HepG2 (cell line): ENCODE measurements at regions not wholly inside any gene's neighbourhood (a gene's known extent, or its start where the extent isn't known, plus 50 kb on each side); places are given as distances from the start of the nearest gene placed in this dataset.

Experiments used
- ATAC-seq: fragments of 200-7000 bp; cut with Tn5 transposase; 3 replicates; pipeline ENCODE4 v1.9.1; 2020; ENCODE audit warnings: mild to moderate bottlenecking, moderate library complexity
- BruUV-seq: library from RNA; stranded (reverse); fragments of 400-500 nt; replicated peaks from 2 replicates; lab custom pipeline; 2021; lab: Mats Ljungman, UMichigan
- CTCF ChIA-PET: fragments of 300-600 bp; formaldehyde crosslinking; extraction: SDS; loops from one replicate; lab custom pipeline; 2021; ENCODE audit warnings: low total read pairs, inconsistent platforms, low intra/inter-chr PET ratio; lab: Yijun Ruan, JAX
- POLR2A ChIA-PET: fragments of 350-600 bp; sonication (Branson Sonifier 250); formaldehyde crosslinking; loops from one replicate; lab custom pipeline; 2020; ENCODE audit warnings: antibody characterized with exemption, inconsistent platforms; lab: Yijun Ruan, JAX
- DNase-seq: peaks from one replicate; pipeline ENCODE4 v3.0.0-alpha.2; 2015; ENCODE audit warnings: low spot score
- FAIRE-seq: peaks from 3 replicates; lab custom pipeline; 2011; peaks lifted over from hg19 to GRCh38; lab: Jason Lieb, UNC
- H2AFZ ChIP-seq: one replicate; pipeline ENCODE4 v1.6.1; 2011; ENCODE audit warnings: low read length, inconsistent platforms
- H3K27ac ChIP-seq: fragments of 300-600 bp; 3 replicates; pipeline ENCODE4 v1.8.0; 2011; ENCODE audit warnings: mixed run types, mild to moderate bottlenecking, mixed read lengths, low read length, inconsistent platforms; ENCODE audit not compliant: insufficient read depth; ENCODE audit errors: extremely low read length
- H3K27me3 ChIP-seq, 2 experiments: fragments of 200-600 bp in 1 of 2; 2 replicates in 1 of 2; 3 replicates in 1 of 2; pipeline versions ENCODE4 v1.6.0 to v1.8.0; 2011; ENCODE audit warnings: low read length in 2 of 2, mild to moderate bottlenecking in 2 of 2, moderate library complexity in 2 of 2, inconsistent platforms in 1 of 2; ENCODE audit not compliant: insufficient read depth in 2 of 2, control insufficient read depth in 1 of 2
- H3K36me3 ChIP-seq, 2 experiments: fragments of 200-600 bp in 1 of 2; replicated peaks in 1 of 2; 2 replicates in 1 of 2; 3 replicates in 1 of 2; pipeline versions ENCODE4 v1.5.1 to v1.8.0; 2011; ENCODE audit warnings: low read length in 2 of 2, inconsistent platforms in 1 of 2; ENCODE audit not compliant: insufficient read depth in 2 of 2, control insufficient read depth in 1 of 2
- H3K4me1 ChIP-seq: 2 replicates; pipeline ENCODE4 v1.5.1; 2012; ENCODE audit warnings: low read length, inconsistent platforms; ENCODE audit not compliant: insufficient read depth
- H3K4me2 ChIP-seq: 2 replicates; pipeline ENCODE4 v1.6.0; 2011; ENCODE audit warnings: low read depth, low read length, inconsistent platforms
- H3K4me3 ChIP-seq, 3 experiments: fragments of 200-600 bp in 1 of 3; sonication (generic), shearing (Covaris generic) in 1 of 3; replicated peaks in 1 of 3; 2 replicates each; pipeline ENCODE4 v1.5.1; 2011 to 2016; ENCODE audit warnings: low read length in 3 of 3, inconsistent platforms in 2 of 3, low read depth in 2 of 3, mild to moderate bottlenecking in 2 of 3, control low read depth in 1 of 3, mixed read lengths in 1 of 3; ENCODE audit not compliant: insufficient read depth in 1 of 3
- H3K79me2 ChIP-seq: one replicate; pipeline ENCODE4 v1.6.1; 2011; ENCODE audit warnings: low read length, inconsistent platforms; ENCODE audit not compliant: insufficient read depth
- H3K9ac ChIP-seq: 2 replicates; pipeline ENCODE4 v1.6.0; 2011; ENCODE audit warnings: mild to moderate bottlenecking, low read depth, low read length, inconsistent platforms; ENCODE audit not compliant: insufficient read depth
- H3K9me3 ChIP-seq: 2 replicates; pipeline ENCODE4 v1.5.1; 2012; ENCODE audit warnings: mild to moderate bottlenecking, low read length
- H4K20me1 ChIP-seq: 2 replicates; pipeline ENCODE4 v1.6.0; 2011; ENCODE audit warnings: inconsistent platforms, mild to moderate bottlenecking, low read length, moderate library complexity; ENCODE audit not compliant: insufficient read depth
- FOXA3 ChIP-seq: IDR thresholded peaks from 2 replicates; pipeline ENCODE4 v1.6.1; 2016; ENCODE audit warnings: missing genetic modification reagents, missing compliant biosample characterization
- HCFC1 ChIP-seq: fragments of 150-350 bp; IDR thresholded peaks from 2 replicates; pipeline ENCODE4 v1.6.1; 2014; ENCODE audit warnings: low read depth, low read length
- HDAC2 ChIP-seq: sonication (generic); formaldehyde crosslinking; IDR thresholded peaks from 2 replicates; pipeline ENCODE4 v1.4.0; 2020; ENCODE audit warnings: missing genetic modification reagents
- IKZF4 ChIP-seq: sonication (generic); formaldehyde crosslinking; IDR thresholded peaks from 2 replicates; pipeline ENCODE4 v1.5.1; 2020; ENCODE audit warnings: borderline replicate concordance, mild to moderate bottlenecking, low read depth, missing genetic modification reagents; ENCODE audit errors: not compliant biosample characterization
- KDM1A ChIP-seq: IDR thresholded peaks from 2 replicates; pipeline ENCODE4 v1.6.1; 2016; ENCODE audit warnings: missing compliant biosample characterization
- NR2F6 ChIP-seq, 2 experiments: IDR thresholded peaks; 2 replicates each; pipeline ENCODE4 v1.6.1; 2016; ENCODE audit warnings: antibody characterized with exemption in 1 of 2, mild to moderate bottlenecking in 1 of 2
- RAD21 ChIP-seq: fragments of 450-650 bp; formaldehyde crosslinking; IDR thresholded peaks from 2 replicates; pipeline ENCODE4 v1.5.0; 2020; ENCODE audit warnings: mild to moderate bottlenecking
- SATB2 ChIP-seq: sonication (generic); formaldehyde crosslinking; IDR thresholded peaks from 2 replicates; pipeline ENCODE4 v1.5.0; 2020; ENCODE audit warnings: missing genetic modification reagents
- SNRNP70 ChIP-seq: fragments of 200-400 bp; formaldehyde crosslinking; IDR thresholded peaks from 2 replicates; pipeline ENCODE4 v1.6.1; 2017; ENCODE audit warnings: mild to moderate bottlenecking, low read depth, low read length, moderate library complexity
- ZBTB38 ChIP-seq: sonication (generic); formaldehyde crosslinking; IDR thresholded peaks from 2 replicates; pipeline ENCODE4 v1.5.1; 2020; ENCODE audit warnings: mild to moderate bottlenecking, missing genetic modification reagents
- ZNF224 ChIP-seq: sonication (generic); formaldehyde crosslinking; IDR thresholded peaks from 2 replicates; pipeline ENCODE4 v1.5.0; 2020; ENCODE audit warnings: mild to moderate bottlenecking, missing genetic modification reagents
- ZNF350 ChIP-seq: sonication (generic); formaldehyde crosslinking; IDR thresholded peaks from 2 replicates; pipeline ENCODE4 v1.4.0; 2020; ENCODE audit warnings: mild to moderate bottlenecking, low read depth, missing genetic modification reagents, borderline replicate concordance
- ZSCAN20 ChIP-seq: sonication (generic); formaldehyde crosslinking; IDR thresholded peaks from 2 replicates; pipeline ENCODE4 v1.4.0; 2020; ENCODE audit warnings: missing genetic modification reagents, mild to moderate bottlenecking, borderline replicate concordance
- WGBS: methylation state at CpG from one replicate; pipeline ENCODE4 v1.1.6; 2017; ENCODE audit warnings: low lambda C conversion rate; 5-methylcytosine and 5-hydroxymethylcytosine counted together
- in situ Hi-C: cut with HindIII; loops from 2 replicates; pipeline ENCODE4 v1.10.0; 2017; ENCODE audit warnings: low pct_unique_long_range_greater_than_20kb; ENCODE audit not compliant: extremely low pct_ligation_motif_present
- intact Hi-C: fragments of 100-400 bp; cut with micrococcal nuclease; formaldehyde crosslinking; loops from one replicate; pipeline ENCODE4 v1.10.0; 2022; ENCODE audit not compliant: unreplicated experiment
- TF ChIP-seq, protein P1 (sequence below): sonication (generic); formaldehyde crosslinking; IDR thresholded peaks from 2 replicates; pipeline ENCODE4 v1.5.0; 2020; ENCODE audit warnings: mild to moderate bottlenecking, missing genetic modification reagents, moderate library complexity
- TF ChIP-seq, protein P2 (sequence below): sonication (generic); formaldehyde crosslinking; IDR thresholded peaks from 2 replicates; pipeline ENCODE4 v1.8.1; 2023; ENCODE audit warnings: missing genetic modification reagents, mild to moderate bottlenecking, borderline replicate concordance
- TF ChIP-seq, protein P3 (sequence below): sonication (generic); formaldehyde crosslinking; IDR thresholded peaks from 2 replicates; pipeline ENCODE4 v1.4.0; 2020; ENCODE audit warnings: missing genetic modification reagents, borderline replicate concordance

DNA sequence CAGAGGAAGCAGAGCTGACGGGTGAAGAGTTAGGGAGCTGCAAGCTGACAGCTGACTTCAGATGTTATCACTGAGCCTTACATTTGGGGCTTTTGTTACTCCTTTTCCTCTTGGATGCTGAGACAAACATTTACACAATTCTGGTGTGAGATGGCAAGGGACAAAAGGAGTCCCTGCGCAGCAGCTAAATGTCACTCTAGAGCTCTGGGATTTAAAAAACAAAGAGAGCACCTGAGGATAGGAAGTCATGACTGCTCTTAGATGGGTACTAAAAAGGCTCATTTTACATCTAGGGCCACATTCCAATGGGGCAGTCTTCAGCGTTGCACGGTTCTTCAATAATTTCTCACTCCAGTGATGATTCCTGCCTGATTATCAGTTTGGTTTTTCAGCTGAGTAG lies 204.5 kb downstream of the RAB38 start:
- POLR2A ChIA-PET = no interaction called here
- Histone ChIP-seq H3K9ac (no peak overlapping the region), H3K36me3 (no peaks in the 10 kb centered on the region), H4K20me1 (no peaks in the 10 kb centered on the region), H3K79me2 (no peaks in the 10 kb centered on the region), H3K4me1 (no peaks in the 10 kb centered on the region), H3K9me3 (no peaks in the 10 kb centered on the region), H3K4me2 (no peak overlapping the region), H2AFZ (no peak overlapping the region), H3K4me3 (no peak overlapping the region), H3K27me3 (no peaks in the 10 kb centered on the region), H3K27ac (no peak overlapping the region)
- BruUV-seq = no TSS peak
- CTCF ChIA-PET = no interaction called here
- DNase-seq = no peak
- ATAC-seq = no peak
- no peak for FAIRE-seq
- WGBS = 16% methylated on average over 4 of the region's 4 CpGs
- in situ Hi-C loops = no loop called here
- intact Hi-C loops = no loop called here
- TF ChIP-seq ZNF350 (CRISPR knock-in tag) (no peak), ZBTB38 (CRISPR knock-in tag) (no peak), IKZF4 (CRISPR knock-in tag) (no peak), HCFC1 (no peak), RAD21 (no peak)
- TF ChIP-seq, protein P1, sequence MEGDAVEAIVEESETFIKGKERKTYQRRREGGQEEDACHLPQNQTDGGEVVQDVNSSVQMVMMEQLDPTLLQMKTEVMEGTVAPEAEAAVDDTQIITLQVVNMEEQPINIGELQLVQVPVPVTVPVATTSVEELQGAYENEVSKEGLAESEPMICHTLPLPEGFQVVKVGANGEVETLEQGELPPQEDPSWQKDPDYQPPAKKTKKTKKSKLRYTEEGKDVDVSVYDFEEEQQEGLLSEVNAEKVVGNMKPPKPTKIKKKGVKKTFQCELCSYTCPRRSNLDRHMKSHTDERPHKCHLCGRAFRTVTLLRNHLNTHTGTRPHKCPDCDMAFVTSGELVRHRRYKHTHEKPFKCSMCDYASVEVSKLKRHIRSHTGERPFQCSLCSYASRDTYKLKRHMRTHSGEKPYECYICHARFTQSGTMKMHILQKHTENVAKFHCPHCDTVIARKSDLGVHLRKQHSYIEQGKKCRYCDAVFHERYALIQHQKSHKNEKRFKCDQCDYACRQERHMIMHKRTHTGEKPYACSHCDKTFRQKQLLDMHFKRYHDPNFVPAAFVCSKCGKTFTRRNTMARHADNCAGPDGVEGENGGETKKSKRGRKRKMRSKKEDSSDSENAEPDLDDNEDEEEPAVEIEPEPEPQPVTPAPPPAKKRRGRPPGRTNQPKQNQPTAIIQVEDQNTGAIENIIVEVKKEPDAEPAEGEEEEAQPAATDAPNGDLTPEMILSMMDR (CRISPR knock-in tag) = no peak

DNA sequence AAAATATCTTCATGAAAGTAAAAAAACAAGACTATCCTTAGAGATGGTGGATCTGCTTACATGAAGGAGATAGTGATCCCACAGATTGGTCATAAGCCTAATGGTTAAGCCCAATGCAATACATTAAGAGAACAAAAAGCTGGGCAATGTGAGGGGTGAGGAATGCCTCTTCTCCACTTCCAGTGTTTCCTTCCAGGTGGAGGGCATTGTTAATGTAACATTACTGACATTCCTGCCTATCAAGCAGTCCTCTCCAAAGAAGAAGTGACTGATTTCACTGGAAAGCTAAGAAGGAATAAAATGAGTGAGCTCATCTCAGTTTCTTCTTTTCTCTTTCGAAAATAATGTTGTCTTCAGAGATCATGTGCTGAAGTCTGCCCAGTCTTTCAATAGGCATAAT lies 207.8 kb downstream of the RAB38 start:
- ChIA-PET POLR2A (no interaction called here), CTCF (no interaction called here)
- no TSS peak for BruUV-seq
- Histone ChIP-seq H3K9ac (no peak overlapping the region), H3K27ac (no peak overlapping the region), H3K79me2 (no peaks in the 10 kb centered on the region), H3K4me3 (no peak overlapping the region), H4K20me1 (no peaks in the 10 kb centered on the region), H3K4me1 (no peaks in the 10 kb centered on the region), H3K27me3 (no peaks in the 10 kb centered on the region), H3K4me2 (no peak overlapping the region), H3K36me3 (no peaks in the 10 kb centered on the region), H2AFZ (no peak overlapping the region), H3K9me3 (no peaks in the 10 kb centered on the region)
- ATAC-seq (no peak), FAIRE-seq (no peak), DNase-seq (no peak)
- 0% methylated on average over 1 of the region's 1 CpG for WGBS
- in situ Hi-C loops (no loop called here), intact Hi-C loops (no loop called here)
- TF ChIP-seq HDAC2 (CRISPR knock-in tag) (no peak), SATB2 (CRISPR knock-in tag) (no peak), KDM1A (CRISPR knock-in tag) (no peak), SNRNP70 (no peak), FOXA3 (no peak), NR2F6 (IDR thresholded peaks at IDR 0.05) (no peak), NR2F6 (CRISPR knock-in tag; IDR thresholded peaks at IDR 0.05) (no peak), ZSCAN20 (no peak), ZNF224 (CRISPR knock-in tag) (no peak)
- TF ChIP-seq, protein P2, sequence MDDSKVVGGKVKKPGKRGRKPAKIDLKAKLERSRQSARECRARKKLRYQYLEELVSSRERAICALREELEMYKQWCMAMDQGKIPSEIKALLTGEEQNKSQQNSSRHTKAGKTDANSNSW (CRISPR knock-in tag) = no peak
- TF ChIP-seq, protein P3, sequence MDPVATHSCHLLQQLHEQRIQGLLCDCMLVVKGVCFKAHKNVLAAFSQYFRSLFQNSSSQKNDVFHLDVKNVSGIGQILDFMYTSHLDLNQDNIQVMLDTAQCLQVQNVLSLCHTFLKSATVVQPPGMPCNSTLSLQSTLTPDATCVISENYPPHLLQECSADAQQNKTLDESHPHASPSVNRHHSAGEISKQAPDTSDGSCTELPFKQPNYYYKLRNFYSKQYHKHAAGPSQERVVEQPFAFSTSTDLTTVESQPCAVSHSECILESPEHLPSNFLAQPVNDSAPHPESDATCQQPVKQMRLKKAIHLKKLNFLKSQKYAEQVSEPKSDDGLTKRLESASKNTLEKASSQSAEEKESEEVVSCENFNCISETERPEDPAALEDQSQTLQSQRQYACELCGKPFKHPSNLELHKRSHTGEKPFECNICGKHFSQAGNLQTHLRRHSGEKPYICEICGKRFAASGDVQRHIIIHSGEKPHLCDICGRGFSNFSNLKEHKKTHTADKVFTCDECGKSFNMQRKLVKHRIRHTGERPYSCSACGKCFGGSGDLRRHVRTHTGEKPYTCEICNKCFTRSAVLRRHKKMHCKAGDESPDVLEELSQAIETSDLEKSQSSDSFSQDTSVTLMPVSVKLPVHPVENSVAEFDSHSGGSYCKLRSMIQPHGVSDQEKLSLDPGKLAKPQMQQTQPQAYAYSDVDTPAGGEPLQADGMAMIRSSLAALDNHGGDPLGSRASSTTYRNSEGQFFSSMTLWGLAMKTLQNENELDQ (CRISPR knock-in tag) = no peak
